CD4-positive, alpha-beta T cell treated with Interleukin-2 at 100 ng/mL for 4 hours (primary cell): ENCODE measurements at regions not wholly inside any gene's neighbourhood (a gene's known extent, or its start where the extent isn't known, plus 50 kb on each side); places are given as distances from the start of the nearest gene placed in this dataset.
"Not testable (repeated sequence)": the region's sequence is repeated elsewhere in the genome, so short reads cannot be mapped to it uniquely, and the experiment has no call there.

ENCODE experiments used
- DNase-seq: peaks from one replicate; pipeline ENCODE4 v3.0.0-alpha.2; 2020; ENCODE audit warnings: low spot score

DNA sequence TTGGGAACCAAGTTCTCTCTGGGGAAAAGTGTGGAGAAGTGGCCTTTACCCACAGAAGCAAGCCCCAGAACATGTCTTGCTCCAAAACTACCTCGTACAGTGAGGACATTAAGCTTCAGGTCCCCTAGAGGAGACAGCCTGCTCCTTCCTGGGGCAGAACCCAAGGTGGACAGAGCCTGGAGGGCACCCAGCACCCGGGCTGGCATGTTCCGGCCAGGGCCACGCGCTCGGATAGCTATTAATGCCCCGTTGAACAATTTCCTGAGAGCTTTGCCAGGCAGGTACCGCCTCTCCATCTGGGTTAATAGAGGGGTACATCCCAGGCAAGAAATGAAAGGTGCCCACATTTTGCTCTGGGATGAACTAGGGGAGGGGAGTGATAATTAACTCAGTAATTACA lies 169.0 kb upstream of the GRK3 start:
- no peak for DNase-seq

GRCh38 chr22:25395915-25396314 lies 168.6 kb upstream of the GRK3 start:
- no peak for DNase-seq

DNA sequence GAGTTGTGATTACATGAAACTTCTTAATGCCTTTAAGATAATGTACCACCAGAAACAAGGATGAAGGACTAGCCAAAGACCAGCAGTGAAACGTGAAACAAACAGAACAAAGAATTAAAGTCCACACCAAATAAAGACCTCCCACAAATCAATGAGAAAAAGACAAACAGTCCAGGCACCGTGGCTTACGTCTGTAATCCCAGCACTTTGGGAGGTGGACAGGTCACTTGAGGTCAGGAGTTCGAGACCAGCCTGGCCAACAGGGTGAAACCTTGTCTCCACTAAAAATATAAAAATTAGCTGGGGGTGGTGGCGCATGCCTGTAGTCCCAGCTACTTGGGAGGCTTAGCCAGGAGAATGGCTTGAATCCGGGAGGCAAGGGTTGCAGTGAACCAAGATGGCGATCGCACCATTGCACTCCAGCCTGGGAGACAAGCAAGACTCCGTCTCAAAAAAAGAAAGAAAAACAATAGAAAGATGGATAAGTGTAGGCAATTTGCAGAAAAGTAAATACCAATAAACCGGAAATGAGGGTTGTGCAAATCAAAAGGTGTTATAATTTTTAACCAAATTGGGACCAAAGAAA lies 167.8 kb upstream of the GRK3 start:
- no peak for DNase-seq

DNA sequence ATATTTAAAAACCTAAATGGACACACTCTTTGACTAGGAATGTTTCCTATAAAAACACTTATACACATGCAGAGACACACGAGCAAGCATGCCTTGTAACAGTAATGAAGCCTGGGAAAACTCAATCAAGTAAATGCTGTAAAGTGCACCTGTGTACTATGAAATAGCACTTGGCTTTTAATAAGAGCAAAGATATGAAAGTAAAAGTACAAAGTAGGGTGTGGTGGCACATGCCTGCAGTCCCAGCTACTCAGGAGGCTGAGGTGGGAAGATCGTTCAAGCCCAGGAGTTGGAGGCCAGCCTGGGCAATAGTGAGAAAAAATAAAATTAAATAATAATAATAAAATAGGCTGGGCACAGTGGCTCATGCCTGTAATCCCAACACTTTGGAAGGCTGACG lies 166.9 kb upstream of the GRK3 start:
- DNase-seq: no peak

DNA sequence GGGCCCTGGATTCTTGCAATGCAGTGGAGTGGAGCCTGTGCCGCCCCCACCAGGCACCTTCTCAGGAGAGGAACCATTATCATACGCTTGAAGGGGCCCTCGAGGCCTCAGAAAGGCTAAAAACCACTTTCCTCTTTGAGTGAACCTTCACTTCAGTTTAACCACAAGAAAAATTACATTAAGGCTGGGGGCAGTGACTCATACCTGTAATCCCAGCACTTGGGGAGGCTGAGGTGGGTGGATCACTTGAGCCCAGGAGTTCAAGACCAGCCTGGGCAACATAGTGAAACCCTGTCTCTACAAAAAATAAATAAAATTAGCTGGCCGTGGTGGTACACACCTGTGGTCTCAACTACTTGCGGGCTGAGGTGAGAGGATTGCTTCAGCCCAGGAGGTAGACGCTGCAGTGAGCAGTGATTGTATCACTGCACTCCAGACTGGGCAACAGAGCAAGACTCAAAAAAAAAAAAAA lies 165.8 kb upstream of the GRK3 start:
- peak; percentile 22 for DNase-seq

DNA sequence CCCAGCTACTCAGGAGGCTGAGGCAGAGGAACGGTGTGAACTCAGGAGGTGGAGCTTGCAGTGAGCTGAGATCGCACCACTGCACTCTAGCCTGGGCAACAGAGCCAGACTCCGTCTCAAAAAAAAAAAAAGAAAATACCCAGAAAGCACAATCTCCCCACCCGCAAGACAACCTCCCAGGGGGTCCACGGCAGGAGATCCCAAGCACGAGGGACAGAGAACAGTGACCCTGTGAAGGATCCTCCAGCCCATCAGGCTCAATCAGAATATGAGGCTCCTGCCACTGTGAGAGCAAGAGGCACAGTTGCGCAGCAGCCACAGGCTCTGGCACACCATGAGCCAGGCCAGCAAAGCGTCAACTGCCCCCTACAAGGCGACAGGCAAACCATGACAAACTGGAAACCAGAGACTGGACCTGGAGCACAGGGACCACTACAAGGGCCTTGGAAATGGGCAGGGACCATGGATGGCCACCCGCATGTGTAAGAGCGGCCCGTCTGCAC lies 164.8 kb upstream of the GRK3 start:
- DNase-seq: no peak

DNA sequence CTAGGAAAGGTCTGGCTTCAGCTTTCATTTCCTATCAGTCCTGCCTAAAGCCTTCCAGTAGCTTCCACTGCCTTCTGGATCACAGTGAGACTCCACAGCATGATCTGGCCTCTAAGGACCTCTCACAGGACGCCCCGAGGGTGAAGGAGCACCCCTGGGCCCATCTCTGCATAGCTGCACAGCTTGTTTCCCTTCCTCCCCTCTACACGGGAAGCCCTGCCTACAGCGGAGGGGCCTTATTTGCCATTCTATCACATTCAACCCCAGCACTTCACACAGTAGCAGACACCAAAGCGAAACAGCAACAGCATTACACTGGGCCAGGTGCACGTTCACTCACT lies 162.3 kb upstream of the GRK3 start:
- DNase-seq: no peak

DNA sequence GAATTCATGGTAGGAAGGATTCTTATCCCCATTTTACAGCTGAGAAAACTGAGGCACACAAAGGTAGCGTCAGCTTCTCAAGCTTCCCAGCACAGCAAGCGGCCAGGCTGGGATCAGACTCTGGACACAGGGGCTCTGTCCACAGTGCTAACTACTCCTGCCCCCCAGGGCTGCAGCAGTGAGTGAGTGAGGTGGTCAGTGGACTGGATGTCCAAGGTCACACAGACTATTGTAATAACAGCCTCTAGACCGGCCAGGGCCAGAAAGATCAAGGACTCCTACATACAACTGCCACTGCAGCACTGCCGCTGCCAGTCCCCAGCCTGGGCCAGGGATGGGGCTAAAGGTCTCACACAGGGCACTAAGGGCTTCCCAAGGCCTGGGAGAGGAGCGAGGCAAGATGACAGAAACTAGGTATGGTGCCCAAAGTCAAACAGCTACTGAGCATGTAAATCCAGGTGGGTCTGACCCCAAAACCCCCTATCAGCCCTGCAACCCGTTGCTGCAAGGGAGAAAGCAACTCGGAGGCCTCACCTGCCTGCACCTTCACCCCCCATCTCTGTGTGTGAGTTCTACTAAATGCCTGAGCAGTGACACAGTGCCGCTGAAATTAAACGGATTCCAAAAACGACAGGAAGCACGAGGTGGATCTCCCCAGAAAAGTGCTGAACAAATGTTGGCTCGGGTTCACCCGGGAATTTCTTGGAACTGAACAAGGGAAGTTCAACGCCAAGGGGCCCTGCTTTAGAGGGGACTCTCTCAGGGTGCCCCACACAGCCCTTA lies 161.8 kb upstream of the GRK3 start:
- DNase-seq: no peak

GRCh38 chr22:25403284-25403810 lies 161.1 kb upstream of the GRK3 start:
- no peak for DNase-seq

GRCh38 chr22:25403811-25404471 lies 160.5 kb upstream of the GRK3 start:
- no peak for DNase-seq

DNA sequence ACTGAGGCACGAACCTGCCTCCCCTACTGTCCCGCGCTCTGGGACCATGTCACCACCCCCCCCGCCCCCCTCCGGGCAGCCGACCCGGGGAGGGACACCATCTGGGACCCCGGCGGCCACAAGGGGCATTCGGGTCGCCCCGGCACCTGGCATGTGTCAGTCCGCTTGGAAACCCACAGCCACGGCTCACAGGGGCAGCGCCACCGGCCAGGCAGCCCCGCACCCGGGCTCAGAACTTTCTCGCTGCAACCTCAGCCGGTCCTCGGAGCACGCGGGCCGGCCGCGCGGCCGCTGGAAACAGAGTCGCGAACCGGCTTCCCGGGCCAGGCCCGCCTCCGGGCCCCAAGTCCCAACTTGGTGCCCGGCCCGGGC lies 159.9 kb upstream of the GRK3 start:
- no peak for DNase-seq

- DNase-seq: peak; percentile 60
These were observed 159.3 kb upstream of the GRK3 start for GRCh38 chr22:25404928-25405816.

DNA sequence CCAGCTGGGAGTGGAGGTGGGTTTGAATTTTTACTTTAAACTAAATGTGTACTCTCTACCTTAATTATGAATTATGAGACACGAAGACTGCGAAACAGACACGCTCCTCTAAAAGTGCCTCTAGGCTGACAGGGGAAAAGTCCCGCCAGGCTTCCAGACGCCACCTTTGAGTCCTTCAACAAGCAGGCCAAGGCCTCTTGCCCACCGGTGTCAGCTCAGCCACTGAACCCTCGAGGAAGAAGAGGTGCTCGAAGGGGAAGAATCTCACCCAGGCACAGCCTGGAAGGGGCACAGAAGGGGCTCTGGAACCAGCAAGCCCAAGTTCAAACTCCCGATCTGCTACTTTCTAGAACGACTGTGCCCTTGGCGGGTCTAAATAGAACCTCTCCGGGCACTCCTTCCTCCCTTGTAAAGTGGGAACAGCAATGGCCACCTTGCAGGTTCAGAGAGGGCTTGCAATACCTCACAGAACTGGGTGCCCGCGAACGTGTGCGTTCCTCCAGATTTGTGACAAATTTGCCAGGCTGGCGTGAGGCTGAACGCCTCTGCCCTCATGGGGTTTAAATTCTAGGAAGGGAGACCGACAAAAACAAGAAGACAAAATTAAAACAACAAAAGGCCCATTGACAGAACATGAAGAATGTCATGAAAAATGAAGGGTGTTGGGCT lies 158.5 kb upstream of the GRK3 start:
- no peak for DNase-seq

- no peak for DNase-seq
These were observed 157.8 kb upstream of the GRK3 start for GRCh38 chr22:25406510-25407210.

DNA sequence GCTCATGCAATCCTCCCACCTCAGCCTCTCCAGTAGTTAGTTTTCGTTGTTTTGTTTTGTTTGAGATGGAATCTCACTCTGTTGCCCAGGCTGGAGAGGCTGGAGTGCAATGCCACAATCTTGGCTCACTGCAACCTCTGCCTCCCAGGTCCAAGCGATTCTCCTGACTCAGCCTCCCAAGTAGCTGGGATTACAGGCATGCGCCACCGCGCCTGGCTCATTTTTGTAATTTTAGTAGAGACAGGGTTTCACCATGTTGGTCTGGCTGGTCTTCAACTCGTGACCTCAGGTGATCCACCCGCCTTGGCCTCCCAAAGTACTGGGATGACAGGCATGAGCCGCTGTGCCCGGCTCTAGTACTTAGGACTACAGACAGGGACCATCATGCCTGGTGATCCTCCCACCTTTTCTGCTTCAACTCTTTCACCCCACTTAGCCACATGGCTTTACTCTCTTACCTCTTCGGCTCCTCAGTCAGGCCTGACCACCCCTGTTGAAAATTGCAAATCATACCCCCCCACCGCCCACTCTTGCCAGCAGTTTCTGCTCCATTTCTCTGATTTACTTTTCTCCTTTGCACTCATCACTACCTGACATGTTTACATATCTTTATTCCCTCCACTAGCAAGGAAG lies 157.1 kb upstream of the GRK3 start:
- DNase-seq: no peak

DNA sequence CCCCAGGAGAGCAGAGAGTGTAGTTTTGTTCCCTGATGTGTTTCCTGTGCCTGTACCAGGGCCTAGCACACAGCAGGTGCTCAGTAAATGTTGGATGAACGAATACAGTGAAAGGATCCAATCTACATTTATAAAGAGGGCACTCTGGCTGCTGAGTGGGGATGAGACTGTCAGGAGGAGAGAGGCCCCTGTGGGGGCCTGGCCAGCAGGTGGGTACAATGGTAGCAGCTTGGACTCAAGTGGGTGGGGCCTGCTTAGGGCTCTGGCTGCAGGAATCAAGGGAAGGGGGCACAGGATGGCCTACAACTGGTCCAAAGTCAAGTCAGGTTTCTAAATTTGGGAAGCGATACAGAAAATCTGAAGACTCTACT lies 156.6 kb upstream of the GRK3 start:
- no peak for DNase-seq

DNA sequence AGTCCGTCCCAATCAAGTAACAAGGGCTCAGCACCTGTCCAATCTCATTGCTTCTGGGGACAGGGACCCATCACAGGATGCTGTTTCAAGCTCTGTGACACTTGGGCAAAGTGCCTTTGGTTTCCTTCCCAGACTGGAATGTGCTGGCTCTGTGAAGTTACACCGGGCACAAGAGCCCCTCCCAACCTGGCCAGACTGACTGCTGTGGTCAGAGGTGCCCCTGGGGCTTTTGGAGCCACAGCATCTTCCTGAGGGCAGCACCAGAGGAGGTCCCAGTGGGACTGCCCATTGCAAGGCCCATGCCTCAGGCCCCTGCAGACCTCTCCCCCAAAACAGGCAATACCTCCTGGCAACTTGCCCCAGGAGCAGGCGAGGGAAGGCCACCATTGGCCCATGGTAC lies 155.2 kb upstream of the GRK3 start:
- DNase-seq: no peak

- no peak for DNase-seq
These were observed 153.6 kb upstream of the GRK3 start for GRCh38 chr22:25410849-25411248.

DNA sequence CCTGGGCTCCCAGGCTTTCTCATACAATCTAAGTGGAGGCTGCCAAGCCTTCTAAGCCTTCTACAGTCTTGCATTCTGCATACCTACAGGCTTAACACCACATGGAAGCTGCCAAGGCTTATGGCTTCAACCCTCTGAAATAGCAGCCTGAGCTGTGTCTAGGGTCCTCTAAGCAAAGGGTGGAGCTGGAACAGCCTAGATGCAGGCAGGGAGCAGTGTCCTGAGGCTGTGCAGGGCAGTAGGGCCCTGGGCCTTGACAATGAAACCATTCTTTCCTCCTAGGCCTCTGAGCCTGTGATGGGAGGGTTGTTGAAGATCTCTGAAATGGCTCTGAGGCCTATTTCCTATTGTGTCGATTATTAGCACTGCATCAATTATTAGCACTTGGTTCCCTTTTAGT lies 150.9 kb upstream of the GRK3 start:
- no peak for DNase-seq

DNA sequence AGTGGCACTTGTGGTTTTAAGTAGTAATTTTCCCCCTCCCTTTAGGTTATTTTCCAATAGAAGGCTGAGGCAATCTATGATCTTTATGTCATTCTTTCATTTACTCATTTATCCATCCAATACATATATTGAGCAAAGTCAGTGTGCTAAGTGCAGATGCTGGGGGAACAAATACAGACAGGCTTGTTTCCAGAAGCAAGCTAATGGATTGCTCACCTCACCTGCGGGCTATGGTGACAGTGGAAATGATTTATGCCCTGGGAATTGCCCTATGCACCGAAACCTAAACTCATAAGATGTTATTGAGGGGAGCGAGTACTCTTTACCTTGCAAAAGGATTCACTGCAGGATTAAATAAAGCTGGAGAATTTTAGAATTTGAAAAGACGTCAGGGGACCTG lies 148.7 kb upstream of the GRK3 start:
- not testable (repeated sequence) for DNase-seq
